SJSA1 (cell line): ENCODE measurements at regions not wholly inside any gene's neighbourhood (a gene's known extent, or its start where the extent isn't known, plus 50 kb on each side); places are given as distances from the start of the nearest gene placed in this dataset.
A peak's percentile ranks its signal among the peaks of the same experiment; 100 is the strongest.
"Not testable (repeated sequence)": the region's sequence is repeated elsewhere in the genome, so short reads cannot be mapped to it uniquely, and the experiment has no call there.

ENCODE experiments used
- DNase-seq, 2 experiments: peaks; one replicate each; pipeline ENCODE4 v3.0.0-alpha.2; 2015 to 2020; ENCODE audit warnings: low spot score in 2 of 2, low read depth in 1 of 2
- H3K27ac ChIP-seq: fragments of 250-450 bp; sonication (Bioruptor Pico); 2 replicates; pipeline ENCODE4 v1.5.1; 2020; ENCODE audit warnings: mild to moderate bottlenecking, moderate library complexity
- H3K27me3 ChIP-seq: fragments of 250-450 bp; sonication (Bioruptor Pico); replicated peaks from 2 replicates; pipeline ENCODE4 v1.5.1; 2020; ENCODE audit warnings: mild to moderate bottlenecking, moderate library complexity
- H3K36me3 ChIP-seq: fragments of 250-450 bp; sonication (Bioruptor Pico); 2 replicates; pipeline ENCODE4 v1.5.1; 2020; ENCODE audit warnings: mild to moderate bottlenecking
- H3K4me1 ChIP-seq: fragments of 250-450 bp; sonication (Bioruptor Pico); replicated peaks from 2 replicates; pipeline ENCODE4 v1.6.1; 2021; ENCODE audit warnings: mild to moderate bottlenecking
- H3K4me3 ChIP-seq: fragments of 250-450 bp; sonication (Bioruptor Pico); 2 replicates; pipeline ENCODE4 v1.5.1; 2020; ENCODE audit warnings: mild to moderate bottlenecking
- H3K9me3 ChIP-seq: fragments of 250-450 bp; sonication (Bioruptor Pico); replicated peaks from 2 replicates; pipeline ENCODE4 v1.5.1; 2020; ENCODE audit warnings: mild to moderate bottlenecking

GRCh38 chr2:64804651-64805050, 150.9 kb upstream of the SERTAD2 start:
- DNase-seq, result no peak
- H3K36me3 ChIP-seq, result no peaks in the 10 kb centered on the region
- H3K27ac ChIP-seq, result no peak overlapping the region
- no peaks in the 10 kb centered on the region for H3K27me3 ChIP-seq
- peaks cover 14% of the 10 kb centered on the region for H3K4me1 ChIP-seq
- no peaks in the 10 kb centered on the region for H3K9me3 ChIP-seq
- H3K4me3 ChIP-seq, result no peak overlapping the region

- Histone ChIP-seq H3K27me3 (no peaks in the 10 kb centered on the region), H3K4me1 (peaks cover 14% of the 10 kb centered on the region), H3K9me3 (no peaks in the 10 kb centered on the region), H3K4me3 (no peak overlapping the region), H3K27ac (no peak overlapping the region), H3K36me3 (no peaks in the 10 kb centered on the region)
- peak; percentile 65 to 87 for DNase-seq
Observed at GRCh38 chr2:64807417-64807816, 153.7 kb upstream of the SERTAD2 start.

GRCh38 chr2:64808092-64808491, 154.4 kb upstream of the SERTAD2 start:
- H3K9me3 ChIP-seq, result no peaks in the 10 kb centered on the region
- DNase-seq, result no peak
- H3K36me3 ChIP-seq, result no peaks in the 10 kb centered on the region
- H3K27me3 ChIP-seq, result no peaks in the 10 kb centered on the region
- no peak overlapping the region for H3K27ac ChIP-seq
- peaks cover 14% of the 10 kb centered on the region for H3K4me1 ChIP-seq
- H3K4me3 ChIP-seq, result no peak overlapping the region

- Histone ChIP-seq H3K27ac (no peak overlapping the region), H3K27me3 (no peaks in the 10 kb centered on the region), H3K4me1 (peaks cover 14% of the 10 kb centered on the region), H3K9me3 (no peaks in the 10 kb centered on the region), H3K36me3 (no peaks in the 10 kb centered on the region), H3K4me3 (no peak overlapping the region)
- DNase-seq, result no peak
Observed at GRCh38 chr2:64808754-64809153, 155.0 kb upstream of the SERTAD2 start.

- H3K27me3 ChIP-seq, result no peaks in the 10 kb centered on the region
- H3K9me3 ChIP-seq, result no peaks in the 10 kb centered on the region
- no peak for DNase-seq
- no peaks in the 10 kb centered on the region for H3K36me3 ChIP-seq
- no peak overlapping the region for H3K27ac ChIP-seq
- peaks cover 14% of the 10 kb centered on the region for H3K4me1 ChIP-seq
- no peak overlapping the region for H3K4me3 ChIP-seq
Observed at GRCh38 chr2:64809216-64809615, 155.5 kb upstream of the SERTAD2 start.

- no peak overlapping the region for H3K27ac ChIP-seq
- peaks cover 7% of the 10 kb centered on the region for H3K4me1 ChIP-seq
- no peaks in the 10 kb centered on the region for H3K9me3 ChIP-seq
- H3K27me3 ChIP-seq, result no peaks in the 10 kb centered on the region
- no peak for DNase-seq
- H3K36me3 ChIP-seq, result no peaks in the 10 kb centered on the region
- H3K4me3 ChIP-seq, result no peak overlapping the region
Observed at GRCh38 chr2:64812285-64812684, 158.6 kb upstream of the SERTAD2 start.

GRCh38 chr2:64814007-64814406, 160.3 kb upstream of the SERTAD2 start:
- H3K9me3 ChIP-seq, result no peaks in the 10 kb centered on the region
- H3K36me3 ChIP-seq, result no peaks in the 10 kb centered on the region
- H3K4me3 ChIP-seq, result no peak overlapping the region
- no peak overlapping the region for H3K27ac ChIP-seq
- DNase-seq, result no peak
- no peaks in the 10 kb centered on the region for H3K4me1 ChIP-seq
- H3K27me3 ChIP-seq, result no peaks in the 10 kb centered on the region

GRCh38 chr2:64816526-64816925, 162.8 kb upstream of the SERTAD2 start:
- H3K4me3 ChIP-seq, H3K27me3 ChIP-seq, DNase-seq, H3K27ac ChIP-seq, H3K4me1 ChIP-seq, H3K9me3 ChIP-seq, H3K36me3 ChIP-seq: not testable (repeated sequence)

GRCh38 chr2:64817453-64817852, 163.7 kb upstream of the SERTAD2 start:
- no peak overlapping the region for H3K27ac ChIP-seq
- H3K4me1 ChIP-seq, result no peaks in the 10 kb centered on the region
- no peak for DNase-seq
- no peaks in the 10 kb centered on the region for H3K36me3 ChIP-seq
- no peaks in the 10 kb centered on the region for H3K27me3 ChIP-seq
- H3K9me3 ChIP-seq, result no peaks in the 10 kb centered on the region
- no peak overlapping the region for H3K4me3 ChIP-seq

GRCh38 chr2:64818664-64819060, 164.9 kb upstream of the SERTAD2 start:
- no peak overlapping the region for H3K4me3 ChIP-seq
- no peaks in the 10 kb centered on the region for H3K27me3 ChIP-seq
- no peaks in the 10 kb centered on the region for H3K36me3 ChIP-seq
- no peak for DNase-seq
- no peaks in the 10 kb centered on the region for H3K4me1 ChIP-seq
- no peaks in the 10 kb centered on the region for H3K9me3 ChIP-seq
- H3K27ac ChIP-seq, result no peak overlapping the region

GRCh38 chr2:64819361-64819760, 165.6 kb upstream of the SERTAD2 start:
- Histone ChIP-seq H3K27ac (no peak overlapping the region), H3K27me3 (no peaks in the 10 kb centered on the region), H3K4me3 (no peak overlapping the region), H3K36me3 (no peaks in the 10 kb centered on the region), H3K9me3 (no peaks in the 10 kb centered on the region), H3K4me1 (no peaks in the 10 kb centered on the region)
- DNase-seq, result no peak

- DNase-seq, result no peak
Observed at GRCh38 chr2:64819774-64820688, 166.3 kb upstream of the SERTAD2 start.

GRCh38 chr2:64820901-64821300, 167.2 kb upstream of the SERTAD2 start:
- peaks cover 5% of the 10 kb centered on the region for H3K4me1 ChIP-seq
- H3K27ac ChIP-seq, result no peak overlapping the region
- H3K36me3 ChIP-seq, result no peaks in the 10 kb centered on the region
- no peaks in the 10 kb centered on the region for H3K9me3 ChIP-seq
- no peaks in the 10 kb centered on the region for H3K27me3 ChIP-seq
- DNase-seq, result no peak
- H3K4me3 ChIP-seq, result no peak overlapping the region

More at GRCh38 chr2:64819774-64820688, 166.3 kb upstream of the SERTAD2 start:
- H3K27me3 ChIP-seq, result no peaks in the 10 kb centered on the region
- H3K27ac ChIP-seq, result no peak overlapping the region
- no peaks in the 10 kb centered on the region for H3K4me1 ChIP-seq
- no peak overlapping the region for H3K4me3 ChIP-seq
- H3K36me3 ChIP-seq, result no peaks in the 10 kb centered on the region
- no peaks in the 10 kb centered on the region for H3K9me3 ChIP-seq

GRCh38 chr2:64823794-64824193, 165.4 kb upstream of the SLC1A4 start:
- Histone ChIP-seq H3K4me3 (no peak overlapping the region), H3K27ac (no peak overlapping the region), H3K27me3 (no peaks in the 10 kb centered on the region), H3K9me3 (no peaks in the 10 kb centered on the region), H3K4me1 (peaks cover 11% of the 10 kb centered on the region), H3K36me3 (no peaks in the 10 kb centered on the region)
- no peak for DNase-seq
